Neural cell (in vitro differentiated cells): ENCODE measurements at regions not wholly inside any gene's neighbourhood (a gene's known extent, or its start where the extent isn't known, plus 50 kb on each side); places are given as distances from the start of the nearest gene placed in this dataset.

ENCODE experiments used
- H2AFZ ChIP-seq: fragments of 200-600, 300-800 bp; sonication (generic), shearing (Covaris generic); 2 replicates; pipeline ENCODE4 v1.6.0; 2014; ENCODE audit warnings: low read depth, mild to moderate bottlenecking, antibody characterized with exemption, low read length, moderate library complexity
- H3F3A ChIP-seq: fragments of 200-600 bp; shearing (Covaris generic); 2 replicates; pipeline ENCODE4 v1.6.1; 2016; ENCODE audit warnings: mild to moderate bottlenecking, moderate library complexity, mixed read lengths, antibody characterized with exemption, low read length; ENCODE audit not compliant: insufficient read depth, poor library complexity, severe bottlenecking
- H3K27ac ChIP-seq: fragments of 200-600, 300-800 bp; sonication (generic), shearing (Covaris generic); 2 replicates; pipeline ENCODE4 v1.5.1; 2014; ENCODE audit warnings: mild to moderate bottlenecking, low read length, moderate library complexity
- H3K27me3 ChIP-seq: fragments of 300-800, 200-600 bp; sonication (generic), shearing (Covaris generic); 2 replicates; pipeline ENCODE4 v1.6.0; 2014; ENCODE audit warnings: mild to moderate bottlenecking, low read depth, low read length, moderate library complexity; ENCODE audit not compliant: insufficient read depth
- H3K36me3 ChIP-seq: fragments of 300-800, 200-600 bp; sonication (generic), shearing (Covaris generic); 2 replicates; pipeline ENCODE4 v1.5.1; 2014; ENCODE audit warnings: mild to moderate bottlenecking, antibody characterized with exemption, low read length, moderate library complexity; ENCODE audit not compliant: insufficient read depth
- H3K4me2 ChIP-seq: fragments of 300-800, 200-600 bp; sonication (generic), shearing (Covaris generic); 2 replicates; pipeline ENCODE4 v1.6.0; 2014; ENCODE audit warnings: mild to moderate bottlenecking, low read length
- H3K4me3 ChIP-seq: fragments of 300-800, 200-600 bp; sonication (generic), shearing (Covaris generic); 2 replicates; pipeline ENCODE4 v1.5.1; 2014; ENCODE audit warnings: mild to moderate bottlenecking, low read length, moderate library complexity
- H3K79me2 ChIP-seq: fragments of 200-600 bp; shearing (Covaris generic); replicated peaks from 2 replicates; pipeline ENCODE4 v1.6.0; 2014; ENCODE audit warnings: mild to moderate bottlenecking, low read length, moderate library complexity; ENCODE audit not compliant: insufficient read depth
- H3K9ac ChIP-seq: fragments of 300-800, 200-600 bp; sonication (generic), shearing (Covaris generic); 2 replicates; pipeline ENCODE4 v1.6.1; 2016; ENCODE audit warnings: mild to moderate bottlenecking, low read length, mixed read lengths
- H3K9me2 ChIP-seq: fragments of 200-600 bp; shearing (Covaris generic); 2 replicates; pipeline ENCODE4 v1.6.1; 2016; ENCODE audit warnings: mild to moderate bottlenecking, low read length, mixed read lengths; ENCODE audit not compliant: insufficient read depth
- H3K9me3 ChIP-seq: fragments of 200-600, 300-800 bp; sonication (generic), shearing (Covaris generic); 2 replicates; pipeline ENCODE4 v1.6.1; 2016; ENCODE audit warnings: mild to moderate bottlenecking, mixed run types, low read length, moderate library complexity, mixed read lengths
- H4K20me1 ChIP-seq: fragments of 200-600 bp; shearing (Covaris generic); 2 replicates; pipeline ENCODE4 v1.6.1; 2016; ENCODE audit warnings: mild to moderate bottlenecking, mixed run types; ENCODE audit not compliant: insufficient read depth
- CTCF ChIP-seq: fragments of 450-650 bp; IDR thresholded peaks from 2 replicates; pipeline ENCODE4 v1.5.1; 2014; ENCODE audit warnings: antibody characterized with exemption, mild to moderate bottlenecking, moderate library complexity; ENCODE audit not compliant: poor library complexity, severe bottlenecking
- EP300 ChIP-seq: fragments of 450-650 bp; conservative IDR thresholded peaks from 2 replicates; pipeline ENCODE4 v1.6.1; 2014; ENCODE audit warnings: antibody characterized with exemption, mild to moderate bottlenecking, moderate library complexity; ENCODE audit not compliant: poor library complexity, severe bottlenecking
- EZH2 ChIP-seq: fragments of 200-600, 300-800 bp; shearing (Covaris generic), sonication (generic); IDR thresholded peaks from 2 replicates; pipeline ENCODE4 v1.6.1; 2014; ENCODE audit warnings: antibody characterized with exemption, low read length, borderline replicate concordance, mild to moderate bottlenecking; ENCODE audit not compliant: insufficient read depth, poor library complexity, severe bottlenecking
- MXI1 ChIP-seq: fragments of 450-650 bp; conservative IDR thresholded peaks from 2 replicates; pipeline ENCODE4 v1.6.1; 2014; ENCODE audit warnings: antibody characterized with exemption, mild to moderate bottlenecking; ENCODE audit not compliant: poor library complexity, severe bottlenecking
- POLR2AphosphoS5 ChIP-seq: IDR thresholded peaks from 2 replicates; pipeline ENCODE4 v1.6.1; 2012
- RAD21 ChIP-seq: fragments of 450-650 bp; conservative IDR thresholded peaks from 2 replicates; pipeline ENCODE4 v1.6.1; 2014; ENCODE audit warnings: antibody characterized with exemption, mild to moderate bottlenecking, moderate library complexity
- REST ChIP-seq: IDR thresholded peaks from 2 replicates; pipeline ENCODE4 v1.6.1; 2012; ENCODE audit warnings: borderline replicate concordance
- SMC3 ChIP-seq: fragments of 450-650 bp; conservative IDR thresholded peaks from 2 replicates; pipeline ENCODE4 v1.6.1; 2014; ENCODE audit warnings: antibody characterized with exemption, mild to moderate bottlenecking, moderate library complexity; ENCODE audit not compliant: poor library complexity
- TAF1 ChIP-seq: IDR thresholded peaks from 2 replicates; pipeline ENCODE4 v1.6.1; 2012; ENCODE audit warnings: low read depth

- no peaks in the 10 kb centered on the region for H4K20me1 ChIP-seq
- no peaks in the 10 kb centered on the region for H3K79me2 ChIP-seq
- H2AFZ ChIP-seq: no peak overlapping the region
- TF ChIP-seq EZH2 (no peak), SMC3 (no peak), REST (no peak), TAF1 (no peak), MXI1 (no peak), EP300 (no peak), POLR2AphosphoS5 (no peak), CTCF (no peak), RAD21 (no peak)
- H3K27ac ChIP-seq: no peak overlapping the region
- no peaks in the 10 kb centered on the region for H3K9me3 ChIP-seq
- H3F3A ChIP-seq: no peaks in the 10 kb centered on the region
- no peaks in the 10 kb centered on the region for H3K27me3 ChIP-seq
- H3K9me2 ChIP-seq: no peaks in the 10 kb centered on the region
- H3K4me2 ChIP-seq: no peak overlapping the region
- H3K4me3 ChIP-seq: no peak overlapping the region
- no peak overlapping the region for H3K9ac ChIP-seq
- no peaks in the 10 kb centered on the region for H3K36me3 ChIP-seq
Observed at GRCh38 chr6:169935348-169935718, 183.9 kb downstream of the ERMARD start.

- no peaks in the 10 kb centered on the region for H3K27me3 ChIP-seq
- TF ChIP-seq RAD21 (no peak), POLR2AphosphoS5 (no peak), REST (no peak), MXI1 (no peak), SMC3 (no peak), EZH2 (no peak), EP300 (no peak), TAF1 (no peak)
- H3K36me3 ChIP-seq: no peaks in the 10 kb centered on the region
- no peak overlapping the region for H3K4me3 ChIP-seq
- H3K9ac ChIP-seq: no peak overlapping the region
- H2AFZ ChIP-seq: no peak overlapping the region
- H3K9me3 ChIP-seq: no peaks in the 10 kb centered on the region
- H3F3A ChIP-seq: no peaks in the 10 kb centered on the region
- H3K27ac ChIP-seq: no peak overlapping the region
- no peaks in the 10 kb centered on the region for H4K20me1 ChIP-seq
- H3K4me2 ChIP-seq: no peak overlapping the region
- H3K9me2 ChIP-seq: no peaks in the 10 kb centered on the region
- H3K79me2 ChIP-seq: no peaks in the 10 kb centered on the region
Observed at GRCh38 chr6:169934699-169935347, 183.4 kb downstream of the ERMARD start.
